GM19438 (cell line): ENCODE measurements at regions not wholly inside any gene's neighbourhood (a gene's known extent, or its start where the extent isn't known, plus 50 kb on each side); places are given as distances from the start of the nearest gene placed in this dataset.

ENCODE experiments used
- ATAC-seq: cut with Tn5 transposase; IDR thresholded peaks from one replicate; pipeline ENCODE4 v1.9.1; 2021; ENCODE audit warnings: low read depth; ENCODE audit not compliant: unreplicated experiment

GRCh38 chr18:75478996-75479880 lies 51.7 kb upstream of the SMIM21 start:
- ATAC-seq: peak; percentile 80

GRCh38 chr18:75477900-75478299 lies 50.4 kb upstream of the SMIM21 start:
- peak; percentile 60 for ATAC-seq
